Breast epithelium (tissue), 3 donors: ENCODE measurements at regions not wholly inside any gene's neighbourhood (a gene's known extent, or its start where the extent isn't known, plus 50 kb on each side); places are given as distances from the start of the nearest gene placed in this dataset.

Source experiments
- CTCF ChIP-seq, 3 donors: fragments of 450-650 bp; IDR thresholded peaks; one replicate each; pipeline ENCODE4 v1.5.1; 2016 to 2017; ENCODE audit warnings: antibody characterized with exemption in 3 of 3, mild to moderate bottlenecking in 3 of 3, moderate library complexity in 3 of 3
- POLR2A ChIP-seq: fragments of 450-650 bp; IDR thresholded peaks from one replicate; pipeline ENCODE4 v1.6.1; 2016; ENCODE audit warnings: antibody characterized with exemption, mild to moderate bottlenecking, moderate library complexity
- POLR2AphosphoS5 ChIP-seq, 3 donors: sonication (generic); formaldehyde crosslinking; IDR thresholded peaks; one replicate each; pipeline ENCODE4 v1.6.1; 2017; ENCODE audit warnings: antibody characterized with exemption in 3 of 3

GRCh38 chr9:134489621-134490408 is 151.8 kb upstream of the COL5A1 start:
- TF ChIP-seq CTCF (IDR thresholded peaks at IDR 0.05) (no peak), POLR2A (no peak), POLR2AphosphoS5 (IDR thresholded peaks at IDR 0.05) (no peak)
